GM21528 (cell line): ENCODE measurements at regions not wholly inside any gene's neighbourhood (a gene's known extent, or its start where the extent isn't known, plus 50 kb on each side); places are given as distances from the start of the nearest gene placed in this dataset.

ENCODE experiments used
- ATAC-seq: cut with Tn5 transposase; IDR thresholded peaks from one replicate; pipeline ENCODE4 v1.9.1; 2021; ENCODE audit warnings: mild to moderate bottlenecking, moderate library complexity; ENCODE audit not compliant: unreplicated experiment, low FRiP score

GRCh38 chr1:110816945-110817344 lies 56.0 kb upstream of the CD53 start:
- ATAC-seq, result no peak

DNA sequence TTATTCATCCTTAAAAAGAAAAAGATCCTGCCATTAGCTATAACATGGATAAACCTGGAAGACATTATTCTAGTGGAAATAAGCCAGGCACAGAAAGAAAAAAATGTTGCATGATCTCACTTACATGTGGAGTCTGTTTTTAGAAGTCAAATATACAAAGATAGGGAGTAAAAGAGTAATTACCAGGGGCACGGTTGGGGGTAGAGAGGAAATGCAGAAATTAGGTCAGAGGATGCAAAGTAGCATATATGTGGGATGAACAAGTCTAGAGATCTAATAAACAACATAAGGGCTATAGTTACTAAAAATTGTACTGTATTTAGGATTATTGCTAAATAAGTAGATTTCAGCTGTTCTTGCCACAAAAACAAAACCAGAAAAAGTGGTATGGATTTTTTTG lies 61.4 kb upstream of the CD53 start:
- no peak for ATAC-seq

DNA sequence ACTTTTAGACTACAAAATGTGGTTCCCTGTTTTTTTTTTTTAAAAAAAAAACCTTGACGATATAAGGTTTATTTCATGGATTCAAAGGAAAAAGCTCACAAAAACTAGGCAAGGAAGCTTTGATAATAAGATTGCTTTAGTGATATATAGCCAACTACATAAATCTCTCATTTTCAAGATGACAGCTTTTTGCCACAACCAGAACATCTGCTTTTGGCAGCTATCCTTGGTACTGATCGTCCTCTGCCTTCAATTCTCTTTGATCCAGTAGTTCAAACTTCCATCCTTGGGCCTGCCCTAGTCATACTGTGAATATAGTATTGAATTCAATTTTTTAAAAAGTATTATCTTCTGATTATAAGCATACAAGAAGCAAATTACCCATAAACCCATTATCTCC lies 72.9 kb upstream of the CD53 start:
- ATAC-seq, result no peak

- ATAC-seq, result no peak
These were observed 74.2 kb upstream of the CD53 start for GRCh38 chr1:110798691-110799256.

GRCh38 chr1:110788673-110789072 lies 84.3 kb upstream of the CD53 start:
- ATAC-seq, result no peak

- ATAC-seq, result peak; percentile 85
These were observed 85.4 kb upstream of the CD53 start for GRCh38 chr1:110787328-110788071.

DNA sequence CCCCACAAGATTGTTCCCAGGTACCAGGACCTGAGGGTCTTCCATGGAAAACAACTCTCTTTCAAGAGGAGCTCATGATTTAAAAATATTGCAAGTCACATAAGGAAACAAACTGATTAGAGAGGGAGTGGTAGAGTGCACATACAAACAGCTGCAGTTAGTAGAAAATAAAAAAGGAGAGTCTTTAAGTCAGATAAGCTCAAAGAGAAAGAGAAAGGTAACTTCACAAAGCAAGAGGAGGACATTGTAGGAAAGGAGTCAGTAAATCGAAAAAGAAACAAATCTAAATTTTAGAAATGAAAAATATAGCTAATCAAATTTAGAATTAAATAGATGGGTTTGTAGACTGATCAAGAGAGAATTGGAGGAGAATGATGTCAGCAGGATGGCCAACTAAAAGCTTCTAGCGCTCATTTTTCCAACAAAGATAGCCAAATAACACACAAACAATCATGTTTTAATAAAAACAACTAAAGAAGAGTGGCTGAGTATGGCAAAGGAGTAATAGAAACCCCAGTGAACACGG lies 86.1 kb upstream of the CD53 start:
- no peak for ATAC-seq

DNA sequence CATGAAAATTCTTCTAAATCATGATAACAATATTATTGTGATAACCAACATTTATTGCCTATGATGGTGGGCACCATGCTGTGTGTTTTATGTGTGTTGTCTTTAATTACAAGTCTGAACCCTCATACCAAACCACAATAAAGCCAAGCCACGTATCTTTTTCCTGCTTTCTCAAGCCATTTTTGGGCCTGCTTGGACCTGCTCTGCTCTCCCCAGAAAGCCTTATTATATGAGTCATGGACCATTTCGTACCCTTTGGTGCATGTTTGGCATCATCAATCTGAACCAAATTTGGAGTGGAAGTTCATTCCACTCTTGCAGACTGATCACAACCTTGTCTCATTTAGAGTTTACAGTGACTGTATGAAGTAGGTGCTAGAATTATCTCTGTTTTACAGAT lies 87.3 kb upstream of the CD53 start:
- ATAC-seq, result no peak

DNA sequence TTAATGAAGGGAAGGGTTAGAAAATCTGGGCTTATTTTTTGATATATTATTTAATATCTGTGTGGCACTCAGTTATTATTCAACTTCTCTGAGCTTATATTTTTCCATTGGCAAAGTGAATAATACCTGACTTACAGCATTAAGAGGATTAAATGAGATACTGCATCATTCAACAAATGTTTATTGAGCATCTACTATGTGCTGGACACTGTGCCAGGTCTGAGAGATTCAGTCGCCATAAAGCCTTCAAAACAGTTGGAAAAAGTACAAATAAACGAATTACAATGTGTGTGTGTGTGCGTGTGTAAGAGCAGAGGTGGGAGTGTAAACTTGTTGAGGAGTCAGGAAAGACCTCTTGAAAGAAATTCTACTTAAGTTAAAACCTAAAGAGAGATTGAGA lies 87.9 kb upstream of the CD53 start:
- no peak for ATAC-seq

DNA sequence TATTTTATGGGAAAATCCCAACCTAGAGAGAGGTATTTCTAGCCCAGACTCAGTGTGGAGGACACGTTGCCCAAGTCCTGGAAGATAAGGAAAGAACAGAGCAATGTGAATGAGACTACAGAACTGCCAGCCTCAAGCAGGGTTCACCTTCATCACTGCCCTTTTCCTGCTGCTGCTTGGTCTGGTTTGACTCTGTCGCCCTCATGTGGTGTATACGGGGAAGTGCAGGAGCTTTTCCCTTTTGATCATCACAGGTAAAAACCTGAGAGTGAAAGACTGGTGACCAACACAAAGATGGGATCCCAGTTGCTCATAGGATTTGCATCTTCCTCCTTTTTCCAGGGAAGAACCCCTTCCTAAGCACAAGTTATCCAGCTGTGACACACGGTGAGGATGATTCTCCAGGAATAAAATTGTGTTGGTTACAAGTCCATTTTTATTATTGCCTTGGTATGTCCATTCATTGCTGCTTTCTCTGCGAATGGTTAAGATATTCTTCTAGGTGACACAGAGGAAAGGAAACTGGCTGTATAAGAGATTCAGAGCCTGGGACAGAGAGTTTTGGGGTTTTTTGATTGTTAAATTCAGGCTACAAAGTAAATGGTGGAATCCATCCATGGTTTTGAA lies 89.5 kb upstream of the CD53 start:
- no peak for ATAC-seq

DNA sequence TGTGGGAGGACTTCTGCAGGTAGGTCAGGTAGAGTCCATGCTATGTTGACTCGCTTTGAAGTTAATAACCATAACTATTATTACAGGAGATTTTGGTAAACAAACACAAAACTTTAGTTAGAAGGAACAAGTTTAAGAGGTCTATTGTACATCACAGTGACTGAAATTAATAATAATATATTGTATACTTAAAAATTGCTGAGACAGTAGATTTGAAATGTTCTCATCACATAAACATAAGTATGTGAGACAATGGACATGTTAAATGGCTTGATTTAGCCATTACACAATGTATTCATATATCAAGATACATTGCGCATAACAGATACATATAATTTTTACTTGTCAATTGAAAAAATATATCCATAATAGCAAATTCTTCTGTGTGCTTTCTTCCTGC lies 91.4 kb upstream of the CD53 start:
- ATAC-seq, result no peak

- ATAC-seq, result peak; percentile 43
These were observed 92.1 kb upstream of the CD53 start for GRCh38 chr1:110780600-110781484.

DNA sequence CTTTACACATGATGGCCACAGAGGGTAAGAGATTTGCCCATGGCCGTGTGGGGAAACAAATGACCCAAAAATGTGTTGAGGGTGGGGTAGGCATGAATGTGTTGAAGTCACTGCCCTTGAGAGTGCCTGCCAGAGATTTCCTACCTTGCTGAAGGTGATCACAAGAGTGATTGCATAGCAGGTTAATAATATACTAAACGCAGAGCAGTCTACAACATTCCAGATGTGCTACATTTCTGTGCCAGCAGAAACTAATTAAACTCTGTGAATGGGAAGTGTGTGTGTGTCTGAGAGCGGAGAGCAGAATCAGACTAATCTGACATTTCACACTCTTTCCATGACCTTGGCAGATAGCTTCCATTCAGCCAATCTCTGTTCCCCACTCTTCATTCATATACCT lies 93.3 kb upstream of the CD53 start:
- ATAC-seq, result no peak

DNA sequence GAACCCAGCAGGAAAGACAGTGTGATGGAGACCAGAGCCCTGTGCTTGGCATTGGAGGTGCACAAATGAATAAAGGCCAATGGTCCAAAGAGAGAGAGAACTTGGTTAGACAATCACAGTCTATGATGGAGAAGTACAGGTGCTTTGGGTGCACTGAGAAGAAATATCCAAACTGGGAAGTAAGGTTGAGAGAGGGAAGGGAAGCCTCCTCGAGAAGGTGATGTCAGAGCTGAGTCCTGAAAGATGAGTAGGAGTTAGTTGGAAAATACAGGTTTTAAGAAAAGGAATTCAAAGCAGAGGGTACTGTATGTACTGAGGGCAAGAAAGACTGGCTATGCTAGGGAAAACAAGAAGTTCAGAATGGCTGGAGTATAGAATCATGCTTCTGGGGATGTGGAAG lies 94.1 kb upstream of the CD53 start:
- no peak for ATAC-seq

DNA sequence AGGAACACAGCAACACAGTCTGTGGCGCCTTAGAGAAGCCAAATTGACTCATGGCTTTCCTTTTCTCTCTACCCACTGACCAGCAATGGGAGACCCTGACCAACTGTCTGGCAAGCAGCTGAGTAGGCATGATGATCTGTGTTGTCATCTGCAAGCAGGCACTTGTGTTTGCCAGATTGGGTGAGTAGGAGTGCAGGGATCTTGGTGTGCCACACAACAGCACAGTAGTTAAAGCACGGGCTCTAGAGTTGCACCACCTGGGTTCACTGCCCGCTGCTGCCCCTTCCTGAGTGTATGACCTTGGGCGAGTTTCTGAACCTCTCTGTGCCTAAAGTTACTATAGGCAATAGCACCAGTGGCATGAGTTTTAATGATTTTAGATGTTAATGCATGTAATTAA lies 95.7 kb upstream of the CD53 start:
- ATAC-seq, result no peak

- no peak for ATAC-seq
These were observed 98.5 kb upstream of the CD53 start for GRCh38 chr1:110774398-110774797.

DNA sequence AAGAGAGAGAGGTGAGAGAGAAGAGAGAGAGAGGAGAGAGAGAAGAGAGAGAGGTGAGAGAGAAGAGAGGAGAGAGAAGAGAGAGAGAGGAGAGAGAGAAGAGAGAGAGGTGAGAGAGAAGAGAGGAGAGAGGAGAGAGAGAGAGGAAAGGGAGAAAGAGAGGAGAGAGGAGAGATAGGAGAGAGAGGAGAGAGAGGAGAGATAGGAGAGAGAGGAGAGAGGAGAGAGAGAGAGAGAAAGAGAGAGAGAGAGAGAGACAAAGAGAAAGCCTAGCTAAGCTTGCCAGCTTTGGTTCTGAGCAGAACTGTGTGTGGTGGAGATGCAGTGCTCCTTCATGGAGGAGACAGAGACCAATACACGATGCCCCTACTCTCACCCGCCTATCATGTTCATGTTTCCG lies 99.1 kb upstream of the KCNA3 start:
- no peak for ATAC-seq

DNA sequence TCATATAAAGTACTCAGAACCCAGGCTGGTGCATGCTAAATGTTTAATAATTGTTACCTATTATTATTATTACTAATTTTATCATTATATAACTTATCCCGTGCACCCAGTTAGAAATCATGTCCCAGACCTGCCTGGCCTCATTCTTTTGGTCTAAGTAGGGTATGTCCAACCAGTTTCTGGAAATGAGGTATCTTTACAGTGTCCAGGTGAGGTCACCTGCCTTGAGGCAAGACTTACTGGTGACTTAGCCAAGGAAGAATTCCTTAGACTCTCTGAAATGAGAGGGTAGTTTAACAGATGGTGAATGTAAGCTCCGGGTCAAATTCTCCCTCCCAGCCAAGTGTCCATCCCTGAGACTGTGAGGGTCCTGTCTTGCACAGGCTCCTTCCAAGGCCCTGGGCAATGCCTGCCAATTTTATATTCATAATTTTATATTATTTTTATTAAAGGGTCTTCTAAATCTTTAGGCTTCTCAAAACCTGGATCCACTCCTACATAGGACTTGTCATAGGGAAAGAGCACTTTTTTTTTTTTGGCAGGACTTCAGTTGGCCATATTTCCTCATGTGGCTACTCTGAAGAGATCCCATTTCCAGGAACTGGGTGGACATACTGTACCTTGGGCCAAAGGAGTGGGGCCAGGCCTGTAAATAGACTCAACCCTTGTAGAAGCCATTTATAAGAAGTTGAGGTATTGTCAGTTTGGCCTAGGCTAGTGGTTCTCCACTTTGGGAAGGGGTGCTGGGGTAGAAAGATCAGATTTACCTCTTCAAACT lies 96.7 kb upstream of the KCNA3 start:
- no peak for ATAC-seq

- ATAC-seq, result no peak
These were observed 96.1 kb upstream of the KCNA3 start for GRCh38 chr1:110770832-110771231.

GRCh38 chr1:110768605-110769004 lies 93.9 kb upstream of the KCNA3 start:
- no peak for ATAC-seq
